CD4-positive, alpha-beta T cell treated with Interleukin-4 for 4 hours (primary cell): ENCODE measurements at regions not wholly inside any gene's neighbourhood (a gene's known extent, or its start where the extent isn't known, plus 50 kb on each side); places are given as distances from the start of the nearest gene placed in this dataset.
"Not testable (repeated sequence)": the region's sequence is repeated elsewhere in the genome, so short reads cannot be mapped to it uniquely, and the experiment has no call there.

Experiments used
- DNase-seq: peaks from one replicate; pipeline ENCODE4 v3.0.0-alpha.2; 2020

DNA sequence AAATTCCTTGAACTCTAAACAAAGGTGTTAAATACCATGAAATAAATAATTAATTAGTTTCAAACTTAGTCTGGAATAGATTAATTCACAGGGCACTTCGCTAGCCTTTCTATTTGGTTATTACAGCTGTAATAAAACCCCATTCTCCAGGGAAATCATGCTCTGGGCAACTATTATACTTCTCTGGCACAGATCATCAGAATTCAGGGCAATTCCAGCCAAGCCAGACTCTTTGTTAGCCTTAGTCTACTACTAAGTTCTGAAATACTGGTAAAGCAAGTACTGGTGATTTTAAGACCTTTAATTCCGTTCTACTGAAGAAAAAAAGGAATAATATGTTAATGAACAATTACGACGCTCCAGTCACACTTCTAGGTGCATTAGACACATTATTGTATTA, 123.4 kb upstream of the PDE1A start:
- DNase-seq: no peak

DNA sequence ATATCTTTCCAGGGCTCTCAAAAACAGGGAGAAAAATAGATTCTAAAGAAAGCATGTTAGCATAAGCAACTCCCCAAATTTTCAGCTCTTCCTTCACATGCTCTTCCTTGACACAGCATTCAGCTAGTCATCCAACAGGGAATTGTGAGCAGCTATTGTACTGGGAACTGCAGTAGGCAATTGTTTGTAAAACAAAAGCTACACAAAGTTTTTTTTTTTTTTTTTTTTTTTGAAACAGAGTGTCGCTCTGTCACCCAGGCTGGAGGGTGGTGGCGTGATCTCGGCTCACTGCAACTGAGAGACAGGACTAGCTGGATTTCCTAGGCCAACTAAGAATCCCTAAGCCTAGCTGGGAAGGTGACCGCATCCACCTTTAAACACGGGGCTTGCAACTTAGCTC, 125.4 kb upstream of the PDE1A start:
- not testable (repeated sequence) for DNase-seq

DNA sequence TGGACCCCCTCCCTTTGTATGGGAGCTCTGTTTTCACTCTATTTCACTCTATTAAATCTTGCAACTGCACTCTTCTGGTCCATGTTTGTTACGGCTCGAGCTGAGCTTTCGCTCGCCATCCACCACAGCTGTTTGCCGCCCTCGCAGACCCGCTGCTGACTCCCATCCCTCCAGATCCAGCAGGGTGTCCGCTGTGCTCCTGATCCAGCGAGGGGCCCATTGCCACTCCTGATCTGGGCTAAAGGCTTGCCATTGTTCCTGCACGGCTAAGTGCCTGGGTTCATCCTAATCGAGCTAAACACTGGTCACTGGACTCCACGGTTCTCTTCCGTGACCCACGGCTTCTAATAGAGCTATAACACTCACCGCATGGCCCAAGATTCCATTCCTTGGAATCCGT, 125.9 kb upstream of the PDE1A start:
- DNase-seq: not testable (repeated sequence)

DNA sequence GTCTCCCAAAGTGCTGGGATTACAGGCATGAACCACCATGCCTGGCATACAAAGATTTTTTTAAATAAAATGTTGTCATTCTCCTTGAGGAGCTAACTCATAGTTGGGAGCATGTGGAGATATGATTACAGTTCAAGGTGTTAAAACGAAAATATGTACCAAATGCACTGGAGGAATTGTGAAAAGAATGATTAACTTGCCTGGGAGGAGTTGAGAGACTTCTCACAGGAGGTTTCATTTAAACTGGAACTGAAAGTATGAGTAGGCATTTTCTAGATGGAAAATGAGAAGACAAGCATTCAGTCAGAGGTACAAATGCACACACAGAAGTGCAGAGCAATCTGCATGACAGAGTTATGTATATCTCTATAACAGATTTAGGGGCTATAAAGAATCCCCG, 126.6 kb upstream of the PDE1A start:
- DNase-seq: no peak

DNA sequence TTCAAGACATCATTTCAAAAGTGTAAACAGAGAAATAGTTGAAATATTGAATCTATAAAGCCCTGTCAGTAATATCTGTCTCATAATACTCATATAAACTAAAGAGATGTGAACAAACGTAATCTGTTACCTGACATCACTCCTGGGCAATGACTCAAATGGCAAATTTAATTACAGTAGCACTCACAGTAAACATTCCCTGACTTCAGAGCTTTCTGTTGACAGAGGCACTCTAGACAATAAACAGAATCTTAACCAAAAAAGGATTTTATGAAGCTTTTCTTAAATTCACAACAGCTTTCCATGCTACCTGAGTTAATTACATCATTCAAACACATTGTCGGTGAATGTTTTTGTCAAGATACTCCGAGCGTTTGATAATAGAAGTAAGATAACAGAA, 128.1 kb upstream of the PDE1A start:
- no peak for DNase-seq

DNA sequence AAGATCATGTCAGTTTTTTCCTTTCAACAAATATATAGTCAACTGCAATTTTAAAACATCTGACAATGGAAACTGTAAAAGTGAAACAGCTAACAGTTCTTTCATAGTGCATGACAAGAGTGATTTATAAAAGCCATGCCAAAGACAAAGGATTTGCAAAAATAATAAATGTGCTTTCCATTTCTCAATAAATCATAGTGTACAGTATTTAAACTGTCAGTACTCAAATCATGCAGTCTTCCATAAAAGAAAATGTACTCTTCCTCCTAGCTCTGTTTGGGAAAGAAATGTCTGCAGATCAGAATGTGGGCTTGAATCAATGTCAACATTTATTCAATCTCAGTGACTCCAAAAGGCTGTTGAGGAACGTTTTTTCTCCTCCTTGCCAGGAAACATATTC, 131.7 kb upstream of the PDE1A start:
- no peak for DNase-seq

DNA sequence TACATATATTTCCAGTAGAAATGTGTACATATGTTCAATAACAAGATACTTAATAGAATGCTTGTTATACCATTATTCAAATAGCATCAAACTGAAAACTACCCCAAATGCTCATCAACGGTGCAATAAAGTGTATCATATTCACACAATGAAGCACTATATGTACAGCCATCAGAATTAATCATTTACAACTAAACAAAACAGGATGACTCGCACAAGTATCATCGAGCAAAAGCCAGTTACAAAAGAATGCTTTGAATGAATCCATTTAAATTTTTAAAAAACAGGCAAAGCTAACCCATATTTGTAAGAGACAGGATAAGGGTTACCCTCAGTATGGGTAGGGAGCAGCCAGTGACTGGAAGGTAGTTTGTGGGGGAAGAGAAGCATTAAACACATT, 132.8 kb upstream of the PDE1A start:
- no peak for DNase-seq

DNA sequence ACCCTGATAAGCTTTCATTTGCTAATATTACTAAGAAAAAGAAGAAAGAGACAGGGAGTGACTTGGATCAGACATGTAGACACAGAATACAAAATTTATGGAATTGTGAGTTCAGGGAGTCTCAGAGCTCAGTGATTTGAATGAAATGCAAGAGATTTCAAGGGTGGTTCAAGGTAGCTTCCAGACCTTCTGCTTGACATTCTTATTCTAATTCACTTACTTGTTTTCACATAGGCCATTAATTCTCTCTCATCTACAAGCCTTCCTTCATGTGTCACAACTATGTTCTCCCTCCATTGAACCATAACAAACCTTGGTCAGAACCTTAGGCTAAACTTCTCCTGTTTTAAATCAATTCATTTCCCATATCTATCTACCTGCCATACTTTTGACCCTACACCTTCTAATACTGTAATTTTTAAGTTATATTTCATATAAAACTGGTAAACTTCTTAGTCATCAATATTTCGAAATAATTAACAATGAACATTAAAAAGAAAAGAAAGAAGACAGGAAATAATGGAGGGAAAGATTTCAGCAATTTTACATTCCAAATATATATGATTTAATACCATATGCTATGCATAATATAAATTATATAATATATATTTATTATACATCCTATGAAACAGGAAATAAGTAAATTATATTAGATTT, 139.2 kb upstream of the PDE1A start:
- no peak for DNase-seq

DNA sequence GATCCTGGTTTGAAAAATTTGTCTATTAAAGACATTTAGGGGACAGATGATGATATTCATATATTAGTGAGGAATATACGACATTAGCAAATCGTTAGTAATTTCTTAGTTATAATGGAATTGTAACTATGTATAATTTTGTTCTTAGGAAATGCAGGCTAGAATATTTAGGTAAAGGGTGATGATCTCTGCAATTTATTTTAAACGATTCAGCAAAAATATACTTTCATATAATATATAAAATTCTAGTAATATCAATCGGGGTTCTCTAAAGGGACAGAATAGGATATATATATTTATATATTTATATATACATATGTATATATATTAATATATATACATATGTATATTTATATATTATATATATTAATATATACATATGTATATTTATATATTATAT, 142.5 kb upstream of the DNAJC10 start:
- no peak for DNase-seq

DNA sequence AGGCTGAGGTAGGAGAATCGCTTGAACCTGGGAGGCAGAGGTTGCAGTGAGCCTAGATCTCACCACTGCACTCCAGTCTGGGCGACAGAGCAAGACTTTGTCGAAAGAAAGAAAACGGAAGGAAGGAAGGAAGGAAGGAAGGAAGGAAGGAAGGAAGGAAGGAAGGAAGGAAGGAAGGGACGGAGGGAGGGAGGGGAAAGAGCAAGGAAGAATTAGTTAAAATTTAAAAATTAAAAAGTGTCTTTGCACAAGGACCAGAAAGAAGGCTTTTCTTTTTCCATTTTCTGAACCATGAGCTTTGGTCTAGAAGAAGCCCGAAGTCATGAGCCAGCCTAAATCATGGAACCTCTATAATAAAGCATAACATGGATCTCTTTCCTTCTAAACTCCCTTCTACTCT, 138.2 kb upstream of the DNAJC10 start:
- no peak for DNase-seq

DNA sequence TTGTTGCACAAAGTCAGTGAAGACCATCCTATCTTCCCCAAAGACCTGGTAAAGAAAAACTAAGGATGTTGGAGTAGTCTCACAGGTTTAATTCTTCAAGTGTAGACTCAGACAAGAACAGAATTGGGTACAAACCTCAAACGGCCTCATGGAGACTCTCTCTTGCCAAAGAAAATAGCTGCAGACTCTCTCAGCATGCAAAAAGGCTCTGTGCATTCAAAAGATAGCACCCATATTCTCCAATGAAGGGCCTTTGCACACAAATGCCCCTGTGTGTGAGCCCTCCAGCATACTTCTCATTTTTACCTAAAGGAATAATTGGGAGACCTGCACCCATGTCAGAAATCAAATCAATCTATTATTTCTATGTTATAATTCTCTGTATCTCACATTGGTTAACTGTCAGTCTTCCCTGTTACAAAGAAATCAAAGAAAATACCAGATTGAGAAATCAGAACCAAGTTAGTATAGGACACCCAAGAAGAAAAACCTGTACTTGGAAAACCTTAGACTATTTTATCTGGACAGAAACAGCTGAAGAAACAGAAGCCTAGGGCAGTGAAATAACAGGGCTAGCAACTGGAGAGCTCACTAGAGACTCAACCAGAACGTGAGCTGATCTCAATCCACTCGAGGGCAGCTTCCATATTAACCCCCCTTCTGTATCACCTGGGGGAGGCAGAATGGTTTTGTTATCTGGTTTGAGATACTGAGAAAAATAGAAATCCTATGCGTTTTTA, 134.7 kb upstream of the DNAJC10 start:
- no peak for DNase-seq

DNA sequence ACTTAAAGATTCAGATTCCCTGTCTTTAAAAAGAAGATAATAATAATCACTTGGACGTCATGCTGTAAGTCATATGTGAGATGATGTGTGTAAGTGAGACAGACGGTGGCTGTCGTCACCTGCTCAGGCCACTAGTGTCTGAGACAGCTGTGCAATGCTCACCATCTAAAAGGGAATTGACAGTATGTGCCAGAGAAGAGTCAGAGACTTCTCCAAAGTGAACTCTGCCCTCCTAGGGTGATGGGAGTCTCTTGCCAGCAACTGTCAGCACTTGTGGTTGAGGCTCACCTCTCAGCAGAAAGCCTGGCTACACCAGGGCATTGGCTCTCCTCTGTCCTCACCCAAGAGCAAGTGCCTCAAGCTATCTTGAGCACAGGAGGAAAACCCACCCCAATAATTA, 131.6 kb upstream of the DNAJC10 start:
- no peak for DNase-seq

DNA sequence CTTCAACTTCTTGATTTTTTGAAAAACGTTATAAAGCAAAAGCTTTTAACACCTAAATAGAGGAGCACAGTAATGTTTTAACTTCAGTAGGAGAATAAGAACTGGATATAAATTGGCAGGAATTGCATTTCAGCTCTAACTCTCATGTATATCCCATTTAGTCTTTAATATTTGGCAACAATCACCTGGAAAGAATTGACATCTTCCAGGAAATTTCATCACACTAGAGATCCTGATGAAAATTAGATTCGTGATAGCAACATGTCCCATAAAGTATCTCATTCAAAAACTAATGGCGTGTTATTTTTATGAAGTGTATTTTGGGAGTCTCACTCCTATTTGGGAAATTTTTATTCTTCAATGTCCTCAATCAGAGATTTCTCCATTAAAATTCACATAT, 131.1 kb upstream of the DNAJC10 start:
- DNase-seq: no peak

DNA sequence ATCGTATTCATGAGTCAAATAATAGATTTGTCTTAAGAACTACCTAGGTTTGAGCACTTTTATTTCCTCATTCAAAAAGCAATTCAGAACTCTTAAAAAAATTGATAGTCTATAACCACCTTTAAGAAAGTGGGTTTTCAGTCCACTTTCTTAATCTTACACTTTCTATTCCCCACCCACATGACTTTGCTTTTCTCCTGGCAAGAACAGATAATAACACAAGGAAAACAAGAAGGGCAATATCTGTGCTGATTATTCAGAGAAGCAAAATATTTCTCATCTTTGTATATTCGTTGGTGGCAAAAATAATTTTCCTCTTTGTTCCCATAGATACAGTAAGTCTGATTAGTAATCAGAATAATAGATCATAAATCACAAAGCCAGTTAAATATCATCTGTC, 130.6 kb upstream of the DNAJC10 start:
- DNase-seq: no peak

DNA sequence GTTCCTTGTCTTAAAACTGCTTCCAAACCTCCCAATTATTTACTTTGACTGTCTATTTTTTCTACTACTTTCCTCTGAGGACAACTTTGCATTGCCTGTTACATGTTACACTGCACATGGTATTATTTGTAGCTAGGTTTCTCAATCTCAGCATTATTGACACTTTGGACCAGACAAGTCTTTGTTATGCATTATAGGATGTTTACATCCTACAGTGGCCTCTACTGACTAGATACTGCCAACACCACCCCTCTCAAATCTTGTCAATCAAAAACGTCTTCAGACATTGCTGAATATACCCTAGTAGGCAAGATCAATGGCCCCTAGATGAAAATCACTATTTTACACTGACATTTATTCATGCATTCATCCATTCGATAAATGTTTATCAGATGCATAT, 129.6 kb upstream of the DNAJC10 start:
- no peak for DNase-seq

DNA sequence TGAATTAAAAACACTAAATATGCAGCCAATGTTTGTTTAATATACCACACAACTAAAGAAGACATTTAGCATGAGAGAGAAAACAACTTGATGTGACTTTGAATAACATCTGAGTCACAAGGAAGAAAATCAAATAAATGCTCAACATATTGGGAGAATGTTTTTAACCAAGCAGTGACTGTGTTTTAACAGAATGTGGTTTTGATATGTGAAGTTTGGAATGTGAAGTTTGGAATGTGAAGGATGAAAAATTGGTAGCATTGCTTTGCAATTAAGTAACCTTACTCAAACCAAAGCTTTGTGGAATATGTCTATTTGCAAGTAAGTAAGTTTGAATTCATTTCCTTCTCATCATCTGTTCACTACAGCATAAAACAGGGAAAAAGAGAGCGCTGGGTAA, 128.2 kb upstream of the DNAJC10 start:
- no peak for DNase-seq

DNA sequence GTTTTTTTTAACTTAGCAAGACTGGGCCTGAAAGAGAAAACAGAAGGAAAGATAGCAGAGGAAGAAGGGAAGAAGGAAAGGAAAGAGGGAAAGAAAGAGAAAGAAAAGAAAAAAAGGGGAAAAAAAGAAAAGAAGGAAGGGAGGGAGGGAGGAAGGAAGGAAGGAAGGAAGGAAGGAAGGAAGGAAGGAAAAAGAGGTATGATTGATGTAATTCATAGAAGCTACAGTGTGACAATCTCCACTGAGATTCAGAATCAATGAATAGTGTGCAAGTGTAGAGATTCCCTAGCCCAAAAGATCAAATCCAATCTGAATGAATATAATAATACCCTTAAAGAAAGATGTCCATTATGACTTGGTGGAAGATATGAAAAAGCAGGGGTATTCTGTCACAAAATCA, 126.9 kb upstream of the DNAJC10 start:
- no peak for DNase-seq

DNA sequence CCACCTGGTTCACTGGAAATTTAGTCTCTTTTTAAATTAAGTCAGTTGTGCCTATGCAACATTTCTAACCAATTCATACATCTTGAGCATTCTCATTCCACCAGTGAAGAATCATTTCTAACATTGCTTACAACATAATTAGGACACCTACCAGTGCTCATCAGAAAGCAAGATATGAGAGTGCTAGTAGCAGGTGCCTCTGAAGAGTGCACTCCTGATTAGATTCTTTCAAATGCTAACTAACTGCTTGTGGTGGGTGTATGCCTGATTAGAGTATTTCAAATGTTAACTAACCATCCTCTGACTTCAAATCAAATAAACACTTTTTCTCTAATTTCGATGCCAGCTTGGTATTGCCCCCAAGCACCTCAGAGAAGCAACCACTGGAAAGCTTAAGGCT, 124.3 kb upstream of the DNAJC10 start:
- DNase-seq: no peak

DNA sequence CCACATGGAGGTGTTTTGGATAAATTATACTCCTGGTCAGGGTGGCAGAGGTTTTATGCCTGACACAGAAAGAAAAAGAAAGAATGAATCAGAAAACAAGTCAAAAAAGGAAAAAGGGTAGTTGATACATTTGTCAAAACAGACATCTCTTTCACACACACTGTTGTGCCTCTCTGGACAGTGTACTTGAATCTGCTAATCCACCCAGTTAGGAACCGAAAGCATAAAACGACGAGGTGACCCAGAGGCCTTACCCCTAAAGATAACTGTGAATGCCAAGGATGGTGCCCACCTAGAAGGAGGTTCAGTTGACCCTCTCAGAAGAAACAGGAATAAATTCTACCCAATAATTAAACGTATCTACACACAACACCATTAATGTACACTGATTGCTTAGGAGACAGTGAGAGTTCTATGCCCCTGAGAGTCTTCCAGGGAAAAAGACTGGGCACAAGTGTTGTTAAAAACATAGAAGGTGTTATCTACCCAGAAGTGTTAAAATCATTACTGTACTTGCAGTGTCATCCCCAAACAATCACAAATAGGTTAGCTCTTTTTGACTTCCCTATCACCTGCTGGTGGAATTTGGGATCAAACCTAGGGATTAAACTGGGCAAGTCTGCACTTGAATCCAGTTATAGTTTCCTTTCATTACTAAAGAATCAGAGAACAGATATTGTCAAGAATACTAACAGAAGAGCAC, 123.2 kb upstream of the DNAJC10 start:
- no peak for DNase-seq

DNA sequence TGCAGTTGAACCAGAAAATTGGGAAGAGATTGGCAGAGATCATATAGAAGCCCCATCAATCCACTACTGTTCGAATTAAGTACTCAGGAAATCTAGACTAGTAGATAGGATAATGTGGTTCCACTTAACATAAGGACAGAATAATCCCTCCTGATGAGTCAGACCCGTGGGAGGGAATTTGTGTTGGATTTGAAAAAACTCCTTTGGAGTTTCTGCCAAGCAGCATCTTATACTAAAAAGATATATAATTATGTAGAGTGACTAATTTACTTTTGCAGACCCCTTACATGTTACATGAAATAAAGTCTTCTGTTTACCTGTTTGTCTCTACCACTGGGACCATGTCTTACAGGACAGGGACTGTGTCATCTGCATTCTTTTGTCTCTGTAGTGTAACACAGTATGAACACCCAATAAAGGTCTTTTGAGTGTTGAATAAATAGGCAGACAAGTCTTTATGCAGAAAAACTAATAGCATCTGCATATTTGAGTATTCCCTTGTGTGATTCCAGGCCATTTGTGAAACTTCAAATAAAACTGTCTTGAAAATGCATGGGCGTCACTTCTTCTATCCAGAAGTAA, 122.6 kb upstream of the DNAJC10 start:
- no peak for DNase-seq

DNA sequence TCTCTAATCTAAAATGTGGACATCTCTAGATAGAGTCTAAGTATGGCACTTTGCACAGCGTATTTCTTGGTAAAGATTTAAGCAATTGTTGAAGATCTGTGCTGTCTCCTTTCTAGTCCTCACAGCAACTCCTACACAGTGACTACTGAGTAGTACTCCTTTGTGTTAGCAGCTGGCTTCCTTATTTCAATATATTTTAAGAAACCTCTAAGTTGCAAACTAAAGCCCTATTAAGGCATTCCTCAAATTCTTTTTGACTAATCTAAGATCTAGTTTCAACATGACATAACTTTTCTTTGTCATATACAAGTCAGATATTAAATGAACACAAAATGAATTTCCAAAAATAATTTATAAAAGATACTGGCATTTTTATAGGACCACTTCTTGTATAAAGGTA, 121.8 kb upstream of the DNAJC10 start:
- DNase-seq: no peak

DNA sequence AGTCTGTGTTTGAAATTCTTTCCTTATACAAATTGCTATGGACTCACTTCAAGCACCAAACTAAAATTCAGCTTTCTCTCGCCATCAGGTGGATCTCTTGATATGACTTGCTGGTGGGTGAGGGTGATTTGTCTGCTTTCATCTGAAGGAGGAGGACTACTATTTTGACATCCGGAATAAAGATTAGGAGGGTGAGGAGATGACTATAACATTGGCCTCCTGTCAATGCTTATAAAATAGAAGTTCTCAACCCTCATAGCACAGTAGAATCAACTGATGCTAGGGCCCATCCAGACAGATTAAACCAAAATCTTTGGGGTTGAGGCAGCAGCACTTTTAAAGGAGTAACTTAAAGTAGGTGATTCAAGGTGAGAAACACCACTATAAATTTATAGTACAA, 120.4 kb upstream of the DNAJC10 start:
- DNase-seq: no peak

DNA sequence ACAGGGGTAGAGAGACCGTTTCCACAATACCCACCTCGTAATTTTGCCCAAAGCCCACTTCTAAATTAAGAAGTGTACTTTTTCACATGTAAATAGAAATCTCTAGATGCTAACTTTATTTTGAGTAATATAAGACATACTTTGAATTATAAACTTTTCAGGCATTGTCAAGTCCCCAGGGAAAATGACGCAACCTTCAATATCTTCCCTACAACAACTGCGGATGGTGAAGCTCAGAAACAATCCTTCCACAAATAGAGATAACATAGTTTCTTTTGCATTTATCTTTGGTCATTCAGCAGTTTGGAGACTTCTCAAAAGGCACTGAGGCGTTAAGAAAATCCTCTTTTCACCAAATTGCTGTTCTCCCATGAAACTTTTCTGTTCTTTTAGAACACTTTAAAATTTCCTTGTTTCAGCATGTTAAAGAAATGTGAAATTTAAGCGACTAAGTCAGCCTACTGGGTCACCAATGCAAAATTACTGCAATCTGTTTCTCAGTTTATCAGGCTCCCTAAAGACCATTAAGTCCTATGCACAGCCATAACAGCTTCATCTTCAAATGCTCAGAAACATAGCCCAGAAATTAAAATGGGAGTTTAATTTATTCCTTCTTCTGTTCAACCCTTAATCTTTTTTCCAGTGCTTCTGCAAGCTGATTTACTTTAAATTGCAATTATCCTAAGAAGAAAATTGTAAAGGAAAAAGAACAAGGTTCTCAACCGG, 118.3 kb upstream of the DNAJC10 start:
- no peak for DNase-seq
